HFF-Myc (cell line): ENCODE measurements at regions not wholly inside any gene's neighbourhood (a gene's known extent, or its start where the extent isn't known, plus 50 kb on each side); places are given as distances from the start of the nearest gene placed in this dataset.
"Not testable (repeated sequence)": the region's sequence is repeated elsewhere in the genome, so short reads cannot be mapped to it uniquely, and the experiment has no call there.

ENCODE experiments used
- DNase-seq: peaks from one replicate; pipeline ENCODE4 v3.0.0-alpha.2; 2011; ENCODE audit warnings: low read depth; ENCODE audit errors: extremely low read depth
- H3K4me3 ChIP-seq: replicated peaks from 2 replicates; pipeline ENCODE4 v1.5.1; 2011; ENCODE audit warnings: low read depth, mild to moderate bottlenecking, control low read depth, low read length
- TF ChIP-seq, protein P1 (sequence below): IDR thresholded peaks from 2 replicates; pipeline ENCODE4 v1.5.1; 2012; ENCODE audit warnings: mild to moderate bottlenecking, low read depth, low read length, control low read depth; ENCODE audit errors: missing control alignments

DNA sequence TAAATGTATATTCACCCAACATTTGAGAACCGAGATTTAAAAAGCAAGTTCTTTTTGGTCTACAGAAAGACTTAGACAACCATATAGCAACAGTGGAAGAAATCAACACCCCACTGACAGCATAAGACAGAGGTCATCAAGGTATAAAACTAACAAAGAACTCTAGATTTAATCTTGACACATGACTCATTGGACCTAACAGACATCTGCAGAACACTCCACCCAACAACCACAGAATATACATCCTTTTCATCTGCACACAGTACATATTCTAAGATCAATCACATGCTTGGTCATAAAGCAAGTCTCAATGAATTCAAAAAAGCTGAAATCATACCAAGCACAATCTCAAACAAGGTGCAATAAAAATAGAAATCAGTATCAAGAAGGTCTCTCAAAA lies 65.8 kb downstream of the SPIN4 start:
- DNase-seq, result no peak
- no peak overlapping the region for H3K4me3 ChIP-seq
- TF ChIP-seq, protein P1, sequence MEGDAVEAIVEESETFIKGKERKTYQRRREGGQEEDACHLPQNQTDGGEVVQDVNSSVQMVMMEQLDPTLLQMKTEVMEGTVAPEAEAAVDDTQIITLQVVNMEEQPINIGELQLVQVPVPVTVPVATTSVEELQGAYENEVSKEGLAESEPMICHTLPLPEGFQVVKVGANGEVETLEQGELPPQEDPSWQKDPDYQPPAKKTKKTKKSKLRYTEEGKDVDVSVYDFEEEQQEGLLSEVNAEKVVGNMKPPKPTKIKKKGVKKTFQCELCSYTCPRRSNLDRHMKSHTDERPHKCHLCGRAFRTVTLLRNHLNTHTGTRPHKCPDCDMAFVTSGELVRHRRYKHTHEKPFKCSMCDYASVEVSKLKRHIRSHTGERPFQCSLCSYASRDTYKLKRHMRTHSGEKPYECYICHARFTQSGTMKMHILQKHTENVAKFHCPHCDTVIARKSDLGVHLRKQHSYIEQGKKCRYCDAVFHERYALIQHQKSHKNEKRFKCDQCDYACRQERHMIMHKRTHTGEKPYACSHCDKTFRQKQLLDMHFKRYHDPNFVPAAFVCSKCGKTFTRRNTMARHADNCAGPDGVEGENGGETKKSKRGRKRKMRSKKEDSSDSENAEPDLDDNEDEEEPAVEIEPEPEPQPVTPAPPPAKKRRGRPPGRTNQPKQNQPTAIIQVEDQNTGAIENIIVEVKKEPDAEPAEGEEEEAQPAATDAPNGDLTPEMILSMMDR, result no peak

DNA sequence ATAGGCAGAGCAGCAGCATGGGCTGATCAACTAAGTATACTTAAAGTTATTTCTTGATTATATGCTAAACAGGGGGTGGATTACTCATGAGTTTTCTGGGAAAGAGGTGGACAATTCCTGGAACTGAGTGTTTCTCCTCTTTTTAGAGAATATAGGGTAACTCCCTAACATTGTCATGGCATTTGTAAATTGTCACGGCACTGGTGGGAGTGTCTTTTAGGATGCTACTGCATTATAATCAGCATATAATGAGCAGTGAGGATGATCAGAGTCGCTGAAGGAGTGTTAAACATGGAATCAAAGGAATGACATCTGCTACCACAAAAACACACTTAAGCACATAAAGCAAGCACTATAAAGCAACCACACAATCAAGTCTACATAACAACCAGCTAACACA lies 66.5 kb downstream of the SPIN4 start:
- H3K4me3 ChIP-seq, result no peak overlapping the region
- TF ChIP-seq, protein P1, result no peak
- DNase-seq, result no peak

DNA sequence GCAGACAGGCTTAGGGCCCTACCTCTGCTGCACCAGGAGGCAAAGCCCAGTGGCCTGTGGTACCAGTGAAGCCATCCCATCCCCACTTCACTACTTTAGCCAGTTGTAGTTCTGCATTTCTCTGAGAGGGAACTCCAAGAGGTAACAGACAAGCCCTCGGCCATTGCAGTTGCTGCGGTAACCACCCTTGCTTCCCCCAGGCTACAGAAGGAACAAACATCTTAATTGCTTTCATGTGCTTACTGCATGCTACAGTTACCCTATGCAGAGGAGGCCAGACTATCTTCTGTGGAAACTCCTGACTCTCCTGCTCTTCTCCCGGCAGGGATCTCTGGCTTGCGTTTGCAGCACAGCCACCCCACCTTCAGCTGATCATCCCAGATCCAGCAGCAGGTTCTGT lies 67.8 kb downstream of the SPIN4 start:
- H3K4me3 ChIP-seq, result no peak overlapping the region
- TF ChIP-seq, protein P1, result no peak
- no peak for DNase-seq

DNA sequence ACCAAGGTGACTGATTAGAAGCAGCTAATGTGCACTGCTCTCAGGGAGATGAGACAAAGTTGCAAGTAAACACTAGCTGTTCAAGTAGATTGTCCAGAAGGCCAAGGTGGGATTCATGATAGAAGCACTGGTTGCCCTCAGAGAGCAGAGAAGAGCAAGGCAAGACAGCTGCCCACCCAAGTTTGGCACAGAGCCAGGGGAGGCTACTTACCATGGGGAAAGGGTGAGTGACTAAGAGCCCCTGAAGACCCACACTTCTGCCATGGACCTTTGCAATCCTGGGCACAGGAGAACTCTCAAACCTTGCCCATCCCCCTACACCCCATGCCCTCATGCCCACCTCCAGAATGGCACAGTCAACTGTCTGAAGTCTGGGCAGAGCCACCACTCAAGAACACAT lies 68.3 kb downstream of the SPIN4 start:
- no peak overlapping the region for H3K4me3 ChIP-seq
- TF ChIP-seq, protein P1, result no peak
- no peak for DNase-seq

DNA sequence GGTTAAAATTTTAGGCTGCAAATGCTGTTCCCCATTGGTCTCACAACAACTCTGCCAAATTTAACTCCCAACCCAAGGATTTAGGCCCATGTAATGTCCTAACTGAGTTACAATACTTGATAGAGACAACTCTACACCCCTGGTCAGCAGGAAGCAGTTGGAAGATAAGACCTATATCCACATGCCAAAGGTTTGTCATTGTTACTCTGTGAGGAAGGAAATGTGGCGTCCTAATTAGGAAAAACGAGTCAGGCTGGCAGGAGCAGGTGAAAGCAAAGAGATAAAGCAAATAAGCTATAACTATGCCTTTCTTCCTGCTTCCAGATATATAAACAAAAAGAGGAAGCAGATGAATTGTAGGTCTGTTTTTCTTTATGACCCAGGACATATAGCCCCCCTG lies 69.1 kb downstream of the SPIN4 start:
- no peak overlapping the region for H3K4me3 ChIP-seq
- no peak for DNase-seq
- TF ChIP-seq, protein P1, result no peak

DNA sequence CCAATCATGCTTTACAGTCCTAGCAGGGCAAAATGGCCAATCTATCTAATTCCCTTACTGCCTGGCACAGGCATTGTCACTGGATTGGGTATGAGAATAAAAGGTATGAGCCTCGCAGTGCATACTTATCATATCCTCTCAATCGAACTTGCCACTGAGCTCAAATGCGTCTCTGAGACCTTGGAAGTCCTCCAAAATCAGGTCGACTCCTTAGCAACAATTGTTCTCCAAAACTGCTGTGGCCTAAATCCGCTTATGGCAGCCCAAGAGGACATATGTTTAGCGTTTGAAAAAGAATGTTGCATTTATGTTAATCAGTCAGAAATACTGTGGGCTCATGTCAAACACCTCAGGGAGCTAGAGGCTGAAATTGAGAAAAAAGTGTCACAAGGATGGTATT lies 69.7 kb downstream of the SPIN4 start:
- H3K4me3 ChIP-seq, result no peak overlapping the region
- no peak for DNase-seq
- TF ChIP-seq, protein P1, result no peak

DNA sequence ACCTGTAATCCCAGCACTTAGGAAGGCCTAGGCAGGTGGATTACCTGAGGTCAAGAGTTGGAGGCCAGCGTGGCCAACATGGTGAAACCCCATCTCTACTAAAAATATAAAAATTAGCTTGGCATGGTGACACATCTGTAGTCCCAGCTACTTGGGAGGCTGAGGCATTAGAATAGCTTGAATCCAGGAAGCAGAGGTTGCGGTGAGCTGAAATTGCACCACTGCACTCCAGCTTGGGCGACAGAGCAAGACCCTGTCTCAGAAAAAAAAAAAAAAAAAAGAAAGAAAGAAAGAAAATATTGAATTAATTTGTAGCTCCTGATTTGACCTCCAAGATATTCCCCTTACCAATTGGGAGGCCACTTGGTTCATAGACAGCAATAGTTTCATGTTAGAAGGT lies 73.7 kb downstream of the SPIN4 start:
- not testable (repeated sequence) for DNase-seq, H3K4me3 ChIP-seq

DNA sequence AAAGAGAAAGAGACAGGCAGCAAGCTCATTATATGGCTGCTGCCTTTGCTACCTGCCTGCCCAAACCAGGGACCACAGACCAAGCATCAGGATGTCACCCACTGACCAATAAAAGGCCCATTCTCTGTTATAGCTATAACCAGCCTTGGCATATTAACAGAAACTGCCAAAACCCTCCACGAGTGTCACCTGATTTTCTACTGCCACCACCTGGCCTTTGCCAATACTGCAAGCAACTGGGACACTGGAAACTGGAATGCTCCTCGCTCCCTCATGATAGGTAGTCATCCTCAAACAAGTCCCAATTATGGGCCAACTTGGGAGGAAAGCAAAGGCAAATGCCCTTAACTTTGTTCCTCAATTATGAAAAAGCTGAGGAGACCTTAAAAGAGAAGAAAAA lies 76.0 kb downstream of the SPIN4 start:
- TF ChIP-seq, protein P1, result peak; percentile 46
- no peak for DNase-seq
- no peak overlapping the region for H3K4me3 ChIP-seq
